ENCODE measurements at regions not wholly inside any gene's neighbourhood (a gene's known extent, or its start where the extent isn't known, plus 50 kb on each side); places are given as distances from the start of the nearest gene placed in this dataset.

DNA sequence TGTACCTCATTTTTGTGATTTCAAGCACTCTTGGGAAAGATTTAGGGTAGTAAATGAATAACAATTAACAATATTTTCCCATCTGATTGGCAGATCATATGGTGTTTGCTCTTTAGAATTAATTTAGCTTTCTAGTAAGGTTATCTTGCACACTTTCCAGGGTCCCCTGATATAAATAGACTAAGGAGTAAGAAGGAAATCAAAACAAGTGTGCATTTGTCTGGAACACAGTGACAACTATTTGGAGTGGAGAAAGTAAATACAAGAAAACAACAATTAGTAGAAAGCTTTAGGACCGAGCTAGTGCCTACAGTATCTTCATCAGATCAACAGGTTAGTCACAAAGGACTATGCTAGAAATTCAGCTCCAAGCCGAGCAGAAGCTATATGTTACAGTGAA is 429.5 kb downstream of the COG6 start:
- DNase-seq, result no peak

DNA sequence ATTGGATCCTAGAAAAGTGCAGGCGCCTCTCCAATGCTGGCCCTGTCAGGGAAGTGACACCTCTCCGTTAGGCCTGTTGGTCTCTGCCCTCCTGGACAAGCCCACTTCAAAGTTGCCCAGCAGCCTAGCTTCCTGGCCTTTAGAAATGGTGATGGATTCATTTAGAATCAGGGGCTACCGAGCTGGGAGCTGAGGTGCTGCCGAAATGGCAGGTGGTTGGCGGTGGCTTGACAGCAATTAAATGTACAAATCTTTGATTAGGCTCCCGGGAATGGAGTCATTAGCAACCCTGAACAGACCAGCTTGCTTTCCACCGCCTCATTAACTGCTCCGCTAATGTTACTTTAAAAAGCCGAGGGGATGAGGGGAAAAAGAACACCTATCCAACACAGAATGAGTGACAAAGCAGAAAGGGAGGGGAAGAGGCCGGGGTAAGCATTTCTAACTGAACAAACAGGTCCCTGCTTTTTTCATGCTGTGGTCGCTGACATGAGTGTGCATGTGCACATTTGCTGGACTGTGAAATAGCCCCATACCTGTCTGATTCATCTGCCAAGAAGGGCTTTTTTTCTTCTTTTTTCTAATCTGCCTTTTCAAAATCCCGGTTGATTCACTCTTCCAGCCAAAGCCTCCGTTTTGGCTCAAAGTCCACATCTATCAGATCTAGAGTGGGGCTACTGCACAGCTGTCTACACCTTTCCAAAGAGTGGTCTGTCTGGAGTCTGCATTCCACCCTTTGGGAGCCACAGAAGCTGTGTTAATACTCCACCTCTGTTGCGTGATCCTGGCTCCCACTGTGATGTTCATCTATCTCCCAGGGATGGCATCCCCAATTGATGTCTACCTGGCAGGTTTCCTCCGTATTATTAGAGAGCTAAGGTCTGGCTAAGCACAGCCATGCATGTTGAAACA is 431.9 kb downstream of the COG6 start:
- no peak for DNase-seq

DNA sequence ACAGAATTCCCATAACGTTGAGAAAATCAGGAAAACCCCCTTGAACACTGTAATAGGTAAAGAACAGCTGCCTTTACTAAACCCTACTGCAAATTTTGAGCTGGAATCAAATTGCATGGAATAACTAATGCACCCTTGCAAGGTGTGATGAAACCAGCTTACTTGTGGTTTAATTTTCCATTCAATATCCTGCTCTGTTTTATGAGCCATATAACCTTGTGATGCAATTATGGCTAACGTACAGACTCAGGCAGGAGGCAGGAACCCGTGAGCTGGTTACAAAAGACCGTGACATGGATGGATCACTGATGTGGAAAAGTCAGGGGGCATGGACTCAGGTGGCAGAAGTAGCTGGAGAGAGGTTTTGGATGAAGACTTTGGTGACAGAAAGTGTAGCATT is 438.6 kb downstream of the COG6 start:
- no peak for DNase-seq

DNA sequence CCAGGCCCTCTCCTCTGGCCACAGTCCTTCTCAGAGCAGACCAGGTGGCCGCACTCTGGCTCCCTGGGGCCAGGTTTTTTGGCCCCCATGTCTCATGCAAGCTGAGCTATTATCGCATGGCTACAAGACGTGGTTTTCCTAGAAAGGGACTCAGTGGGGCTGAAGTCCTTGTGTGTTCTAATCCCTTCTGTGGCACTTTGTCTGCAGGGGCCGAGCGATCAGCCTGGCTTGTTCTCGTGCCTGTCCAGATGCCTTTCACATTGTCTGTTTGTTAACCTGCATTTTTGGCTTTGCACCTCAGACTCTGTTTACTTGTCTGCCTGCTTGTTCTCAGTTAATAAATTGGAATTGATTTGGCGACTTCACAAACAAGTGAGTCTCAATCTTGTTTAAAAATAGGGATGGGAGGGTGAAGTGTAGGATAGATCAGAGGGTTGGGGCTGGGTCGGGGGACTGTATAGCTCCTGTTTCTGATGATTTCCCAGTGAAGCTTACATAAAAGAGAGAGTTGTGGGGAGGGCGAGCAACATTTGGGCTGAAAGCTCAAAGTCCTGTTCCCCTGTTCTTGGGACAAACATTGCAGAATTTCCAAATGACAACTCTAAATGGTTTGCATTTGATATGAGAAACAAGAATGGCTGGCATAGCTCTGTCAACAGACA is 440.4 kb downstream of the COG6 start:
- no peak for DNase-seq

DNA sequence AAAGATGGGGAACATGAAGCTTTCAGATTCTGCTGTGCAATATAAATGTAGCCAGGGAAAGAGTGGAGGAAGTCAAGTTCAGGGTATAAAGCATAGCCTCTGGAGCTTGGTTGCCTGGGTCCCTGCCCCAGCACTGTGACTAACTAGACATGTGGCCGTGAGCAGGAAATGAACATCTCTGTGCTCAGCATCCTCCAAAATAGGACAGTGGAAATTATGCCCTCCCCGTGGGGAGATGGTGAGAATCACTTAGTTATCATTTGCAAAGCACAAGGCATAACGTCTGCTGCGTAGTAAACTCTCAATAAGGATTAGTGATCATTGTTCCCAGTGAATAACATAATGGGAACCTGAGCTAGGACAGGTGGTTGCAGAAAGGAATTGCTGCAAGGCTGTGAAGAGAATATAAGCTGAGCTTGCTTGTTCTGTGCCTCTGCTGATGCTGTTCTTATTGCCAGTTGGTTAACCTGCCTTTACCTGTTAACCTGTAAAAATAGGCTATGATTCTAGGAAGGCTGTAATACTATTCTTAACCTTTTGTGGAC is 441.0 kb downstream of the COG6 start:
- peak; percentile 39 for DNase-seq

DNA sequence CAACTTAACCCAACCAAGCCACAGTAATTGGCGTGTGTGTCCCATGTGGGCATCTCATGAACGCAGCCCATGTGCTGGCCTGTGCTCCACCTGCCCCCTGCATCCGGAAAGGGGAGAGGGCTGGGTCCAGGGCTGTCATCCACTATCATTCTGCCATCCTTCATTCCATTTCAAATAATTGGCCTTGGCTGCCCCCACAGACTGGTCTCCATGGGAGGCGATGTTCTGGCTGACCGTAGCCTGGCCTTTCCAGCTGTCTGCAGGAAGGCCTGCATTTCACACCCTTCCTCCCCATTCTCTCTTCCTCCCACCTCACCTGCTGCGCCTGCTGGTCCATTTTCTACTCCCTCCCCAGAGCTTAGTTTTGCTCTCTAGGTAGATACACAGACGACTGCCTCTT is 442.8 kb downstream of the COG6 start:
- DNase-seq, result no peak

DNA sequence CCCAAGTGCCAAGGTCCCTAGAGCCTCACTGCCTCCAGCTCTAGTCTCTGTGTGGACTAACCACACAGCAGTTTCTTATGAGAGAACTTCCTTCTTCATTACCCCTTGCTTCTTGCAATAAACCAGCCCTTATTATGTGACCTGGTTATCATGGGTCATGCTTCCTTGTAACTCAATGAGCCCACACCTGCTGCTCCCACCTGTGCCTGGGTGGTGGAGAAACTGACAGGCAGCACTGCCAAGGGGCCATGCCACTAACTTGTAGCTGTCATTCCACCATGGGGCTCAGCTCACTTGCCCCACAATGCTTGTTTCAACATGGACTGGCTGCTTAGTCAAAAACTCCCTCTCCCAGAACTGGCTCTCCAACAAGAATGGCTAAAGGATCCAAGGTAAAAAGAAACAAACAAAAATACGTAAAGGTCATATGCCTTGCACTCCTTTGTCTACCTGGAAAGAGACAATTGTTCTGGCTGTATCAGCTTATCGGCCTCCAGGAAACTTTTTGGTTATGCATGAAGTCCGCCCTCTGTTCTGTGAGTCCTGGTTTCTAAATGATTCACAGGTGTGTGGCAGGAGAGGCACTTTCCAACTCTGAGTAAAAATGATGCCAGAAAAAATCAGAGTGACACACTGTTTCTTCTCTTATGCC is 446.4 kb downstream of the COG6 start:
- DNase-seq, result no peak

DNA sequence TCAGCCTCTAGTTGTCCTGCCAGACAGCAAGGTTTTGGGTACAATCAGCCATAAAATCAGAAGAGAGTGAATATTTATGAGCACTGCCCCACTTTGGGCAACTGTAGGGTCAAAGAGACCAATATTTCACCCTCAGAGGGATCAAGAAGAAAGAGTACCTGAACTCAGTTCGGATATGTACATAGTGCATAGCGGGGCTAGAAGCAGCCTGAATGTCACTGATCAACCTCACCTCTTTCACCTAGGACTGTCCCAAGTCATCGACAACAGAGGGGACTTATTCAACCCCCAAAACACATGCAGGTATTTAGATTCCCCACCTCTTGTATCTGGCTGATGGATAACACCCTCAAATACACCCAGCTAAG is 446.9 kb downstream of the COG6 start:
- no peak for DNase-seq

DNA sequence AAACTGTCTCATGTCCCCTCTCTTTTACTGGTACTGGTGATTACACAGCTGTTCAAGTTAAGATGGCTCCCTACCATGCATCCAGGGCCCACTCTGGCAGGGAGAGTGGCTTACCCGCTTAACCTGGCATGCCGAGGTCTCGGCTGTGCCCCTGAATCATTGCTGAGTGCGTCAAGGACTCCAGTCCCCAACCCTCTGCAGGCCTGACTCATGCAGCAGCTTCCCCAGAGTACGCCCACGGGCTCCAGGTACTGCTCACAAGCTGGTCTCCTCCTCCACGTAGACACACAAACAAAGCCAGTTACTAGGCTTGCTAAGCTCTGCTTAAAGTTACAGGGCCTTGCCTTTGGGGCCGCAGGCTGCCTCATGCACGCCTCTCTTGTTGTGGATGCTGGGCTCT is 447.4 kb downstream of the COG6 start:
- DNase-seq, result peak; percentile 52

DNA sequence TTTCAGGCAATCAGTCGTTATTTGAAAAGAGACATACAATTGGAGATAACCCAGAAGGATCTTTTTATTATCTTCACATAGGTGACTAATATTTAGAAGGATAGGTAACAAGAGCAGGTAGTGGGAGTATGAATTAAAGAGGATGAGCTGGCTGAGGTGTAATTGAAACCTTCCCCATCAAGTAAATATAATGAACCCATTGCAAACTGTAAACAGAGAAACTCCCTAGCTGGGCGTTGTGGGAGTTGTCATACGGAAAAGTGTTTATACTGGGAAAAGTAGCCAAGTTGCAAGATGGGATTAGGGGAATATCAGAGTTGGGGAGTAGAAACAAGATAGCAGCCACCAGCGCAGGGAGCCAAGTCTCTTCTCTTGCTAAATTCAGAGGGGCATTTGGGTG is 448.4 kb downstream of the COG6 start:
- DNase-seq, result no peak

DNA sequence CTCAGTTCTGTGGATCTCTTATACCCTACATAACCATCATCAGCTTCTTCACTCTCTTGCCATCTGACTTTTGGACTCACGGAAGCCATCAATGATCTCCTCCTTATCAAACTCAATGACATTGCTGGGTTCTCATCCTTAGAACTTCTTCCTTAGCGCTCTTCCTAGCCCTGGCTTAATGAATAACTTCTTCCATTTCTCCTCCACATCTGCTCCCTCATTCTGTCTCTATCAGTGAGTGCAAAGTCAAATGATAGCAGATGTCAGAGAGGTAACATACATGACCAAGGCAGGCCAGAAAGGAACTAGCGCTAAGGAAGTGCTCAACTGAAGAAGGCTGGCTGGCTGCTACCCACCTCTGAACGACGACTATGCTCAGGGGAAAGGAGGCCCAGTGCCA is 449.8 kb downstream of the COG6 start:
- no peak for DNase-seq

DNA sequence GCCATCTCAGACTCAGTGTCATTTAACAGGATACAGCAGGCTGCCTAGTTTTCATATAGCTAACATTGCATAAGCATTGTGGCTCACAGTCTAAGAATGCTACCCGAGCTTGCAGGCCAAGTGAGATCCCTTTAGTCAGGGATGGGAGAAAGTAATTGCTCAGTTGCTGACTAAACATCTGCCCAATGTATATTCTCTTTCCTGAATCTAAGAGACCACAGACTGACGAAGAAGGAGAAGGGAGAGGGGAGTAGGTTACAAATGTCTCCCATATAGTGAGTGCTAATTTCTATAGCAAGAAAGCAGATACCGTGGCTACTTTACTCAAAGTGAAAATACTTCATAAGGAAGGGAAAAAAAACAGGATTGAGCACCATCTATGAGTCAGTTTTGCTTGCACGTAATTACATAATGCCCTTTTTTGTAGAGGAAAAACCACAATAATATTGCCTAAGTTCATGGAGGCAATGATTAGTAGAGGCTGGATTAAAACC is 453.9 kb downstream of the COG6 start:
- DNase-seq, result no peak

DNA sequence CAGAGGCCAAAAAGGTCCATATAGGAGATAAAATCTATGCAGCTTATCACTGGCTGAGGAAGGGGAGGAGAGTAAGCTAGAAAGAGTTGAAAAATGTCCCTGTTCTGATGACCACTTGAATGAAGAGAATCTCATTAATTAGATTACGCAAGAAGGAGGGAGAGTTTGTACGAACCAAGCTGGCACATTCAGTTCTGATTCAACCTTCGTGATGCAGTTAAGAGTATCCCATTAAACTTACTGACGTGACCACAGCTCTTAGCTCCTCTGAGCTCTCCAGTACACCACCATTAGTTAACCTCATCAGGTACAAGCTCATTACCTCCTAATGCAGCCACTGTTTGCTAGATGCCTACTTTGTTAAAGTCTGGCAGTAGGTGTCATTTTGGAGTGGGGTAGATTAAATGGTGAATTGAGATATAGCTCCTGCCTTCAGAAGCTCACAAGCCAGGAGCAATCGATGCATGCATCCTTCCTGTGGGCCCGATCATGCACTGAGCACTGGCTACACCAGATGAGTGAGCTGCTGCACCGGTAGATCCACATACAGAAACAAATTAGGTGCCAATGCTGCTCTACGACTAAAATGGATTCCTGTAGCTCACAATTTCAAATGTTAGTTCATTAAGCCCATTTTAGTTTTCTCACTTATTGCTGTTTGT is 458.3 kb downstream of the COG6 start:
- no peak for DNase-seq

DNA sequence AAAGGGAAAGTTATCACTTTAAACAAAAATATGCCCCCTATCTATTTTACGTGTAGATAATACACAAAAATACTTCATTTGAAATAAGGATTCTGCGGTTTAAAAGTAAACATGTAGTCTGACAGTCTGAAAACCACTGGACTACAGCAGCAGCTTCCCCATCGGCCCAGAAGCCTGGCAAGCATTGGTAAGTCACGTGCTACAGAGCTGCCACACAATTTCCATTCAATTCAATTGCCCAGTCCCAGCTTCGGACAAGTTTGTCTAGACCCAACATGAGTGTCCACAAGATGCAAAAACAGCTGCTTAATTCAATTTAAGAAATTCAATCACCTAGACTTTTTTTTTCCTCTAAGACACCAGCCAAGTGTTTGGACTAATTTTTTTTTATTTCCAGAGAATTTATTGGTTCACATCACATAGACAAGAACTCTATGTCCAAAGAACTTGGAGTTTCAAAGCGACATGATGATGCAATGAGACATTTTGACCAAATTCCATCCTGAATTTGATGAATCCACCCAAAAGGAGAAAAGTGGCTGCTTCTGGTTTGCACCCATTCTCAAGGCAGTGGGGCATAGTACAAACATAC is 458.9 kb downstream of the COG6 start:
- DNase-seq, result no peak

DNA sequence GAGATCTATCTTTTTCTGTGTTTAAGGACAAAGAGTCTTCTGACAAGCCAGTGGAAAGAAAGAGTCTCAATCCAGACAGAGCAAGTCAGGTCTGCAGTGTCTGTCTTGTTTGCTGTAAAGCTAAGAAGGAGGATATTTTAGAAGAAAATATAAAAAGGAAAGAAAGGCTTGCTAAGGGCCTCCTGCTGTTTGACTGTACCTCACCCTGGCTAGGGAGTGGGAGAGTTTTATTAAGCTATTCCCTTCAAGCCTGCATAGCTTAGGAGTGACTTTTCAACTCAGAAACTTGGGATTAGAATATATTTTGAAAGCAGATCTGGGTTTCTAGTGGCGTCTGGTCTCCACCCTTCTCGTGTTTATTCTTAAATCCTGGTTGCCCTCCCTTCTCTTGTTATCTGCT is 460.0 kb downstream of the COG6 start:
- DNase-seq, result no peak

DNA sequence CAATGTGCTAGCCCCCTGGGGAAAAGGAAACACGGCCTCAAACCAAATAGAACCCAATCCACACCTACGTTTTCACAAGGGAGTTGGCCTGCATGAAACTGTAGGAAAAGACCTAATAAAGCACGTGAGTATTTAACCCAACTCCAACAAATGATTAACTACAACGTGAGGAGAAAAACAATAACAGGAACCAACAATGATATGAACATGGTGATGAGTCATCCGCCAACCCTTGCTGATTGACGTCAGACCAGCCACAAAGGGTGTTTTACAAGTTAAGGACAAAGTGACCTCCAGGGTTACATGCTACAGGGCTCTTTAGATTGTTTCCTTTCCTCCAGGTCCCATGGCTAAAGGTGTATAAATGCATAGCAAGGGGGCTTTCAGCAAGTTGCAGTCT is 460.5 kb downstream of the COG6 start:
- peak; percentile 30 for DNase-seq

DNA sequence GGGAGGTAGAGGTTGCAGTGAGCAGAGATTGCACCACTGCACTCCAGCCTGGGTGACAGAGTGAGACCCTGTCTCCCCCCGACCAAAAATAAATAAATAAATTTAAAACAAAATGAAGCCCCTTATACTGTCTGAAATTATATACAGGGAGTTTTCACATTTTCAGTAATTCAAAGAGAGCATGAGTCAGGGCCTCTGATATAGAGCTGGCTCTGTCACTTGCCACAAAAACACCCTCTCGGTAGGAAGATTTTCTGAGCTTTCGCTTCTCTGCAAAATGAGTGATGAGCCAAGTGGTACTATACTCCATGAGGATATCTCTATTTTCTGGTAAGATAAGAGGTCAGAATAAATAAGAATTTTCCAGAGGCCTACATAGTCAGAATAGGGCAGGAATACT is 462.9 kb downstream of the COG6 start:
- DNase-seq, result no peak

DNA sequence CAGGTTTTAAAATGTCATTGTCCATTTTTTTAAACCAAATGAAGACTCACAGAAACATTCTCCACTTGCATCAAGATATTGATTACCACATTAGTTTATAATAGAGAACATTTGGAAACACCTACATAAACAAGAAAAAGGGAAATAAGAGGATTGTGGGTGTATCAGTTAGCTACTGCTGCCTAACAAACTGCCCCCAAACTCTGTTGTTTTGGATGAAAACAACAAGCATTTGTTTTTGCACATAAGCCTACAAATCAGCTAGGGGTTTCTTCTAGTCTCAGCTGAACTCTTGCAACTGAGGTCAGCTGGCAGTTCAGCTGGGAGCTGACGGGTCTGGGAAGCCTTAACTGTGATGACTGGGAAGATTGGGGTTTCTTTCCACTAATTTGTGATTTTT is 464.4 kb downstream of the COG6 start:
- no peak for DNase-seq

DNA sequence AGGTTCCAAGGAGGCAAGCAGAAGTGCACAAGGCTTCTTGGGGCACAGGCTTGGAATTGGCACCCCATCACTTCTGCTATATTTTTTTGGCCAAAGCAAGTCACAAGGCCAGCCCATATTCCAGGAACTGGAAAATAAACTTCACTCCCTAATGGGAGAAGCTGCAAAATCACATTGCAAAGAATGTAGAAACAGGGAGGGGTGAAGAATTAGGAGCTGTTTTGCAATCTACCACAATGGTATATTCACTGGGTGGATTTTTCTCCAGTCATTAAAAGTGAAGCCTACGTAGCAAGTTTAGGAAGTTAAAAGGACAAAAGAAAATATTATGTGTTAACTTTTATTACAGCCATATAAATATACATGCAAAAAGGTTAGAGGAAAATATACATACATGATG is 464.8 kb downstream of the COG6 start:
- no peak for DNase-seq

DNA sequence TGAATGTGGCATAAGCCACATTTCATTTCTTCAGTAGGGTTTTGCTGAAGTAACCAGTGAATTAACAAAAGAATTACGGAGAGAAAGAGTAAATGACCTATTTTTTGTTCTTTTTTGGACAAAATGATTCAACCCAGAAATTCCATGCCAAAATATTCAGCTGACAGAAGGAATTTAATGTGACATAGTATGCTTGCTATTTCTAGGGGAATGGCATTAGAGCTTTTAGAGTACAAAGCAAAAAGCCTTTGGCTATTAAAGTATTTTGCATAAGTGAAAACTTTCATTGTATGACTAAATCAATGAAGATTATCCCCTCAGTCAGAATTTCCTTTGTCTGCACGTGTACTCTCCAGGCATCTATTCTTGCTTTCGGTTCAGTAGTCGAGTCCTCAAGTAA is 465.3 kb downstream of the COG6 start:
- DNase-seq, result no peak

DNA sequence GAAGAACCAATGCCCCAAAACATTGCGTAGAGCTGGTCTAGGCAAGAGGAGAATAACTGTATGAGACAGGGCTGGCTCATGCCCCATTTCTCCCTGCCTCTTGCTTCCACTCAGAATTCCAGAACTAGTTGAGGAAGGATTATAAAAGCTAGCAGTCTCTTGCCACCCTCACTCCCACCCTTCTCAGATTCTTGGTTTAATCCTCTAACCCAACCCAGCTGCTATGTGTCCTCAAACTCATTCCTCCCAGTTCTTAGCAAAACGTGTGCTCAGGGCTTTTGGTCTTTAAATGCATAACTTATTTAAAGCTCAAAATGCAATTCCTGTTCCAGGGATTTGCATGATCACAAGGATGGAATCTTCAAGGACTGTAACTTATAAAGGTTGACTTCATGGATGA is 466.3 kb downstream of the COG6 start:
- DNase-seq, result no peak

DNA sequence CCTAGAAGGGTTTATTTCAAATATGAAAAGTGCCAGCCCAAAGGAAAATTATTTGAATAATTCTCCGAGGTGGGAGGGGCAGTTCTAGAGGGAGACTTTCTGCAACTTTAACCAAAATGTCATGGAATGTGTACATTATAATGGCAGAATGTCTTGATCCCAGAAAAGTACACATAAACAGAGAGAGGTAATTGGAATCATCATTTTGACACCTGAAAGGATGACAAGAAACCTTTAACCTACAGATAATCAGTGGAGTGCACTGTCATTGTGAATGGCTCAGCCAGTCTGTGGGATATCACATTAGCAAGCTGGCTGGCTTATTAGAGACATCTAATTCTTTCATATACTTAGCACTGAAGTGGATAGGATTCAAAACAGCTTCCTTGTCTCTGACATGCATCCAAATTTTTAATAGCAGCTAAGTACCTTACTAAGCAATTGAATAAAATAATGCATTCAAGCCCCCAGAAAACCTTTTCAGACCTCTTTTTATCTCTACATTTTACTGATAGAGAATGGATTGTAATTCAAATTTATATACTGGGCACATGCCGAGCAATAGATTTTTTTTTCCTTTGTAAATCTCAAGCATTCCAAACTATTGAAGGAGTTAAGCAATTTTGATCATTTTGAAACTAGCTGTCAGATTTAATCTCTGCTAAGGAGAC is 468.6 kb downstream of the COG6 start:
- no peak for DNase-seq
